Muscle of leg (tissue), 3 donors: ENCODE measurements at regions not wholly inside any gene's neighbourhood (a gene's known extent, or its start where the extent isn't known, plus 50 kb on each side); places are given as distances from the start of the nearest gene placed in this dataset.

Experiments used
- DNase-seq: peaks from one replicate; pipeline ENCODE4 v3.0.0; 2013
- H3K27ac ChIP-seq: one replicate; pipeline ENCODE4 v1.5.1; 2013; ENCODE audit warnings: mild to moderate bottlenecking, low read length, control low read depth
- H3K27me3 ChIP-seq: one replicate; pipeline ENCODE4 v1.6.1; 2013; ENCODE audit warnings: low read length; ENCODE audit not compliant: control insufficient read depth, insufficient read depth
- H3K36me3 ChIP-seq: one replicate; pipeline ENCODE4 v1.6.1; 2013; ENCODE audit warnings: low read length; ENCODE audit not compliant: control insufficient read depth, insufficient read depth
- H3K4me1 ChIP-seq: one replicate; pipeline ENCODE4 v1.6.1; 2013; ENCODE audit warnings: low read length; ENCODE audit not compliant: control insufficient read depth, insufficient read depth
- H3K4me3 ChIP-seq: one replicate; pipeline ENCODE4 v1.5.1; 2013; ENCODE audit warnings: low read length, control low read depth
- H3K9me3 ChIP-seq: replicated peaks from 2 replicates; pipeline ENCODE4 v1.6.1; 2013; ENCODE audit warnings: low read depth, low read length; ENCODE audit not compliant: control insufficient read depth
- WGBS: methylation state at CpG from one replicate; pipeline ENCODE4 v1.1.5; 2013; ENCODE audit warnings: missing lambda C conversion rate; ENCODE audit not compliant: insufficient coverage; 5-methylcytosine and 5-hydroxymethylcytosine counted together

DNA sequence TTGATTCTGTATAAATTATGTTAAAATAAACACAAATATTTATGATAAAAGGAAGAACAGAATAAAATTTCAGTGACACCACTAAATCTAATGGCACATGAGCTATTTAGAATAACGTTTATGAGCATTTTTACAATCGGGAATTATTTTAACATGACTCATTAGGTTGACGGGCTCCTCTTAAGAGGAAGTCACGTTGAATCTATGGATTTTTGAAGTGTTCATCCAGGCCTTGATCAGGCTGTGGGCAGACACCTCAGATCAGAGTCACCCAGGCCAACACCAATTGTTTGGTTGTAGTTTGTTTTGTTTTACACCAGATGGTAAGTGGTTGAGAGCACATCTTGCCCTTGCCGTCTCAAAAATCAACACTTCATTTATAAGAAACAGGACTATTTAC lies 257.8 kb downstream of the FOXO1 start:
- Histone ChIP-seq H3K27ac (no peak overlapping the region), H3K4me3 (no peak overlapping the region), H3K36me3 (no peaks in the 10 kb centered on the region), H3K4me1 (no peaks in the 10 kb centered on the region), H3K27me3 (no peaks in the 10 kb centered on the region), H3K9me3 (no peaks in the 10 kb centered on the region)
- no peak for DNase-seq
- no CpG with 5 or more reads among the region's 5 CpGs for WGBS

DNA sequence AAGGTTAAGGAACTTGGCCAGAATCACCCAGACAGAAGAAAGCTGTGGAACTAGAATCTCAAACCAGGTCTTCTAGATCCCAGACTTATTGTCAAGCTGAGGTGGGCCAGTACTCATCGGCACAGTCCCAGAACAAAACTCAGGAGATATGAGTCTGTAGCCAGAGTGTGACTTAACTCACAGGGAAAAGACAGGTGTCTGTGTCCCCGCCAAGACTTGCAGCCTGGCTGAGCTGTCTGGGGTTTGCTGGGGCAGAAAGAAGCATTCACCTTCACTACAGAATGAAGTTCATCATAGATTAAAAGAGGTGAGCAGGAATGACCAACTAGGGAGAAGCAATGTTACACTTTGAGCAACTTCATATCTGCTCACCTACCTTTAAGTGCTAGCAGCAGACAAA lies 257.2 kb downstream of the FOXO1 start:
- WGBS: no CpG with 5 or more reads among the region's 2 CpGs
- H3K27me3 ChIP-seq: no peaks in the 10 kb centered on the region
- DNase-seq: no peak
- H3K36me3 ChIP-seq: no peaks in the 10 kb centered on the region
- no peak overlapping the region for H3K27ac ChIP-seq
- H3K4me3 ChIP-seq: no peak overlapping the region
- no peaks in the 10 kb centered on the region for H3K9me3 ChIP-seq
- H3K4me1 ChIP-seq: no peaks in the 10 kb centered on the region

DNA sequence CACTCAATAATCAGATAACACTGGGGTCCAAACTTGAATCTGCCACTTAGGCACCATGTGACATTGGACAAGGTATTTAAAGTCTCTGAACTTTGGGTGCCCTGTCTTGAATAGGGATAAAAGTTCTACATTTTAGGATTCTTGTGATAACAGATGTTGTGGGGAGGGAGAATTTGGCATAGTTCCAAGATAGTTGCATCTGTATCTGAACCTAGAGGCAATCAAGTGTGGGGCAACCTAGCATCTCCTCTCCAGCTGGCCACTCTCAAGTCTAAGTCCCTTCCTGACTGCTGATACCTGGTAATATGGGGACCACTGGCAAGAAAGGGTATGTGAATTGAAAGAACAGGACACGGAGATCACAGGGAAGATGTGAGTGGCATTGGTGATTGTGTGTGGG lies 256.1 kb downstream of the FOXO1 start:
- H3K36me3 ChIP-seq: no peaks in the 10 kb centered on the region
- H3K27me3 ChIP-seq: no peaks in the 10 kb centered on the region
- no peak for DNase-seq
- no peaks in the 10 kb centered on the region for H3K4me1 ChIP-seq
- no peak overlapping the region for H3K27ac ChIP-seq
- H3K4me3 ChIP-seq: no peak overlapping the region
- WGBS: 100% methylated on average over 1 of the region's 1 CpG
- H3K9me3 ChIP-seq: no peaks in the 10 kb centered on the region

DNA sequence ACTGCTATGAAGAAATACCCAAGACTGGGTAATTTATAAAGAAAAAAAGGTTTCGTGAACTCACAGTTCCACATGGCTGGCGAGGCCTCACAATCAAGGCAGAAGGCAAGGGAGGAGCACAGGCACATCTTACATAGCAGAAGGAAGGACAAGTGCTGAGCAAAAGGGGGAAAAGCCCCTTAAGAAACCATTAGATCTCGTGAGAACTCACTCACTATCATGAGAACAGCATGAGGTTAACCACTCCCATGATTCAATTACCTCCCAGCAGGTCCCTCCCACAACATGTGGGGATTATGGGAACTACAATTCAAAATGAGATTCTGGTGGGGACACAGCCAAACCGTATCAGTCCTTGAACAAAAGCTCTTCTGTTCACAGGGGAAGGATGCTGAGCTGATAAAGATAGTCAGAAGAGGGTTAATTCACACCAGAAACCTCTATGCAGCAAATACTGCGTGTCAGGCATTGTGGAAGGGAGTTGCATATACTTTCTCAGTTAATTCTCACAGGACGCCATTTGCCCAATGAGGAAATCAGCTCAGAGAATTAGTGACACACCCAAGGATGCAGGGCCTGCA lies 246.2 kb downstream of the FOXO1 start:
- no peaks in the 10 kb centered on the region for H3K27me3 ChIP-seq
- H3K4me3 ChIP-seq: no peak overlapping the region
- H3K9me3 ChIP-seq: no peaks in the 10 kb centered on the region
- H3K27ac ChIP-seq: no peak overlapping the region
- no peaks in the 10 kb centered on the region for H3K36me3 ChIP-seq
- no peak for DNase-seq
- H3K4me1 ChIP-seq: no peaks in the 10 kb centered on the region
- no CpG with 5 or more reads among the region's 6 CpGs for WGBS

DNA sequence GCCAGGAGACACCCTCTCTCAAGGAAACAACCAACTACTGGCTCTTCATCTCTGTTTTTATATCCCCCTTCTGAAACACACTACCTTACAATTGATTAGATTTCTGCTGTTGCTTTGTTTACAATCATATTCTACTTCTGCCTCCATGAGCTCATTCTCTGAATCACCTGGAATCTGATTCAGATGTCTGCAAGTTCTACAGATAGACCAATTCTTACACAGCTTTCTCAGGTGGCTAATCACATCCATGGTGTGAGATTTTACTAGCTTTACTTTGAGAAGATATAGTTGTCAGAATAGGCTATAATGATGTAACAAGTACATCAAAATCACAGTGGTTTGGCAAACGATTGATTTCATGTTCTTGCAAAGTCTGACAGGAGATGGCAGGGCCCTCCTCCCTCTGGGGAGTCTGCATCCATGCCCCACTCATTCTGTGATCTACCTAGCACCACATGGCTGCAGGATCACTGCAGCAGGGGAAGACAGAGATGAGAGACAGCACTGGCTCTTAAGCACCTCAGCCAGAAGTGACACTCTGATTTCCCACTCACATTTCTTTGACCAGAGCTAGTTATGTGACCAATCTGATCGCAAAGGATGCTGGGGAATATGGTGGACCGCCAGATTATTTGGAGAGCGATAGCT lies 243.7 kb downstream of the FOXO1 start:
- no peaks in the 10 kb centered on the region for H3K27me3 ChIP-seq
- DNase-seq: no peak
- no peaks in the 10 kb centered on the region for H3K36me3 ChIP-seq
- no peaks in the 10 kb centered on the region for H3K9me3 ChIP-seq
- no peaks in the 10 kb centered on the region for H3K4me1 ChIP-seq
- no peak overlapping the region for H3K27ac ChIP-seq
- H3K4me3 ChIP-seq: no peak overlapping the region
- WGBS: 100% methylated on average over 1 of the region's 4 CpGs

DNA sequence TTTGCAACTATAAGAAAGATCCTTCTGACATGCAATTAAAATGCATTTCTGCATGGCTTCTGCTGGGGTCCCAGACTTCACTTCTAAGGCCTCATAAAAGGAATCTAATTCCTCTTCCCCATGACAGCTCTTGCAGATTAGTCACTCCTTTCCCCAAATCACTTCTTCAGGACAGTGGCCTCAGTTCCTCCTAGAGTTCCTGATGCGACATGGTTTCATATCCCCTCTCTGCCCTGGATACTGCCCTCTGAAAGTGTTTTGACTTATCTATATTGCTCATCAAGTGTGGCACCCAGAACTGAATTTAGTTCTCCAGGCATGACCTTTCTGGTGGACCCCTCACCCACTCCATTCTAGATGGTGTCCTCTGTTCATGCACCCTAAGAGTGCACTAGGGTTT lies 238.1 kb downstream of the FOXO1 start:
- Histone ChIP-seq H3K4me1 (peaks cover 6% of the 10 kb centered on the region), H3K4me3 (no peak overlapping the region), H3K27ac (no peak overlapping the region), H3K36me3 (no peaks in the 10 kb centered on the region), H3K27me3 (no peaks in the 10 kb centered on the region), H3K9me3 (no peaks in the 10 kb centered on the region)
- DNase-seq: peak; percentile 33
- 88% methylated on average over 1 of the region's 1 CpG for WGBS

DNA sequence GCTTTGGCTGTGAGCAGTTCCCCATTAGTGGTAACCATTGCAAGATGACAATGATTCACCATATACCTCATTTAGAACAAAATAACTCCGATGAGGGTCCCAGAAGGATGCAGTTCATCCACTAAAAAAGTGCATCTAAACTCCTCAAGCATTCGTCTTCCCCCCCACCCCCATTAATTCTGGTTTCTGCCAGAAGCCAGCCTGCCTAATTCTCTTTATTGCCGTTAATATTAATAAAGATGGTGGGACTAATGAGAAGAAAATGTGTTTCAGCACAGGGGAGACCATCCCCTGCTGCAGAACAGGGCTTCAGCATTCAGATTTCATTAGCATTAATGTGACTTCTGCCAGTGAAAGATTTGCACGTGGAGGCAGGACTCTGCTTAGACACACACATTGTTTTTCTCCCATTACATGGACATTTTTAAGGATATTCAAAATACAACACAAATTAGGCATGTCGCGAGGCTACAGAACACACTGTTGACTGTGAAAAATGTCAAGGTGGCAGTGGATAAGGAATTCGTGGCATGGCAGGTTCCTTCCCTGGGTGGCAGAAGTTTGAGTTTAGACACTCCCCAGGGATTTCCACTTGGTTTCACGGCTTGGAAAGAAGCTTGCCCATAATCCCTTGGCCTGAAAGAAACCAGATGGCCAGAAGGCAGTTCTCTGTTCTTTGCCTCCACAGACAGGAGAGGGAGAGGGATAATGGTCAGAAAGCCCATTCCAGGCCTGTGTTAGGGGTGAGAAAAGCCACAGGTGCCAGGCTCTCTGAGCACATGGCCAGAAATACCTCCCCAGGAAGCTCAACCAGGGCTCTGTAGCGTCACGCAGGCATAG lies 236.5 kb downstream of the FOXO1 start:
- Histone ChIP-seq H3K9me3 (no peaks in the 10 kb centered on the region), H3K36me3 (no peaks in the 10 kb centered on the region), H3K4me3 (no peak overlapping the region), H3K27ac (no peak overlapping the region), H3K27me3 (no peaks in the 10 kb centered on the region), H3K4me1 (peaks cover 6% of the 10 kb centered on the region)
- DNase-seq: no peak
- WGBS: 51% methylated on average over 5 of the region's 10 CpGs

DNA sequence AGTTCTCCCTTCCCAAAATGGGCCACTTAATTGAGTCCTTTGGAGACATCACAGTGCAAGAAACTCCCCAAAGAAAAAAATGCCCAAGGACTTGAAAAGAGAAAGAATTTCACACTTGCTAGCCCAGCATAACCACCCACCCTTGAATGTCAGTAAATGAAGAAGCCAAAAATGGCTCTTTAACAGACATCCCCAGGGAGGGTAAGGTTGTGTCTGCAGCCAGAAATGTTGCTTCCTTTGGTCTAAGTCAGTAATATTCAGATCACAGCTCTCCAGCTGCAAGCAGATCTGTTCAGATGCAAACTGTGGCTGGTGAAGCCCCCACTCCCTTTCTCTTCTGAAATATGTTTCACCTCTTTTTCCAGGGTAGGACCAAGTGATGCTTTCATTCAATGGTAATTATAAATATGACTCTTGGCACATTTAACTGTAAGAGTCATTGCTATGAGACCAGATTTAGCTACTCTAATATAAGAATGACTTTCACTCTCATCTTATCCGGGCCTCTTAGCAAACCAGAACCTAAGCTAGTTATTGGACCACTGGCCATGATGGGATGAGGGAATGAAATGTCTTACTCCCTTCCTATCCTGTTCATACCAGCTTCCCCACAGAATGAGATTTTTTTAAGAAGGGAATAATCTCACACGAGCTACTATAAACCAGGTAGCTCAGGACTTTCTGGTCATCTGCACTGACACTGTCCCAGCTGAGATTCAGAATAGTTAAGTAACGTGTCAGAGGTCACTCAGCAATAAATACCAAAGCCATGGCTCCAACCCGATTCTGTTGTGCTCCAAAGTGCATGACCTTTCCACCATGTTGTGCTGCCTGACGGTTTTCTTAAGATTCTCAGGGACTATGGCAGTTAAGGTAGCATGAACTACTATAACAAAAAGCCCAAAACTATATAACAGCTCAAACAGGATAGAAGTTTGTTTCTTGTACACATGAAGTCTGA lies 234.1 kb downstream of the FOXO1 start:
- Histone ChIP-seq H3K4me1 (peaks cover 6% of the 10 kb centered on the region), H3K27me3 (no peaks in the 10 kb centered on the region), H3K9me3 (no peaks in the 10 kb centered on the region), H3K4me3 (no peak overlapping the region), H3K36me3 (no peaks in the 10 kb centered on the region), H3K27ac (no peak overlapping the region)
- WGBS: 33% methylated on average over 1 of the region's 5 CpGs
- DNase-seq: peak; percentile 55

DNA sequence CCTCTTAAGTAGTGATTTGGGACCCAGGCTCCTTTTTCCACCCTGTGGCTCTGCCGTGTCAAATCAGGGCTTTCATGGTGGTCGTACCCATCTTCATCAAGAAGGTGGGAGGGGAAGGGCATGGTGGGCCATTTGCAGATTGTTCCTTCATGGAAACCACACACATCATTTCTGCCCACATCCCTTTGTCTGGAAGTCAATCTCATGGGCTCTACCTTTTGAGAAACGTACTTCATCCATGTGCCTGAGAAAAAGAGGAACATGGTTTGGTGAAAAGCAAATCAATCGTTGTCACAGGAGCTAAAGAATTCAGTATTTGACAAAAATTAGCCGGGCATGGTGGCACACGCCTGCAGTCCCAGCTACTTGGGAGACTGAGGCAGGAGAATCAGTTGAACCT lies 233.4 kb downstream of the FOXO1 start:
- Histone ChIP-seq H3K4me1 (peaks cover 6% of the 10 kb centered on the region), H3K36me3 (no peaks in the 10 kb centered on the region), H3K27me3 (no peaks in the 10 kb centered on the region), H3K27ac (no peak overlapping the region), H3K4me3 (no peak overlapping the region), H3K9me3 (no peaks in the 10 kb centered on the region)
- DNase-seq: no peak
- 70% methylated on average over 3 of the region's 6 CpGs for WGBS

DNA sequence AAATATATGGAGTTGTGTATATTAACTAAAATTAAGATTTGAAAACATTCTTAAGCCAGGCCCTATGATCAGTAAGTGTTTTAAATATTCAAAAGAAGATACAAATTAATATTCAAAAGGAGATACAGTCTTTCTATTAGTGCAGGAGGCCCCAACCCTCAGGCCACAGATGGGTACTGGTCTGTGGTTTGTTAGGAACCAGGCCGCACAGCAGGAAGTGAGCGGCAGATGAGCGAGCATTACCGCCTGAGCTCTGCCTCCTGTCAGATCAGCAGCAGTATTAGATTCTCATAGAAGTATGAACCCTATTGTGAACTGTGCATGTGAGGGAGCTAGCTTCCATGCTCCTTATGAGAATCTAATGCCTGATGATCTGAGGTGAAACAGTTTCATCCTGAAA lies 232.9 kb downstream of the FOXO1 start:
- H3K9me3 ChIP-seq: no peaks in the 10 kb centered on the region
- H3K27me3 ChIP-seq: no peaks in the 10 kb centered on the region
- DNase-seq: no peak
- peaks cover 6% of the 10 kb centered on the region for H3K4me1 ChIP-seq
- 67% methylated on average over 1 of the region's 4 CpGs for WGBS
- H3K4me3 ChIP-seq: no peak overlapping the region
- H3K27ac ChIP-seq: no peak overlapping the region
- H3K36me3 ChIP-seq: no peaks in the 10 kb centered on the region
